Keratinocyte (primary cell): ENCODE measurements at regions not wholly inside any gene's neighbourhood (a gene's known extent, or its start where the extent isn't known, plus 50 kb on each side); places are given as distances from the start of the nearest gene placed in this dataset.

Experiments used
- DNase-seq: peaks from one replicate; pipeline ENCODE4 v3.0.0-alpha.2; 2011; ENCODE audit warnings: low read depth, missing footprints, low spot score
- FAIRE-seq: peaks from 2 replicates; lab custom pipeline; 2011; peaks lifted over from hg19 to GRCh38; lab: Jason Lieb, UNC
- H2AFZ ChIP-seq: 2 replicates; pipeline ENCODE4 v1.6.0; 2012; ENCODE audit warnings: low read length, control low read depth, inconsistent platforms; ENCODE audit not compliant: control insufficient read depth
- H3K27ac ChIP-seq: 2 replicates; pipeline ENCODE4 v1.5.1; 2011; ENCODE audit warnings: low read length; ENCODE audit not compliant: control insufficient read depth, insufficient read depth
- H3K27me3 ChIP-seq: 3 replicates; pipeline ENCODE4 v1.6.0; 2011; ENCODE audit warnings: low read length; ENCODE audit not compliant: control insufficient read depth, insufficient read depth; ENCODE audit errors: extremely low read depth
- H3K36me3 ChIP-seq, 2 experiments: 2 replicates in 1 of 2; 3 replicates in 1 of 2; pipeline ENCODE4 v1.5.1; 2011; ENCODE audit warnings: low read length in 2 of 2, mild to moderate bottlenecking in 1 of 2; ENCODE audit not compliant: control insufficient read depth in 2 of 2, insufficient read depth in 2 of 2; ENCODE audit errors: extremely low read depth in 1 of 2
- H3K4me1 ChIP-seq: 3 replicates; pipeline ENCODE4 v1.5.1; 2011; ENCODE audit warnings: low read length; ENCODE audit not compliant: control insufficient read depth, insufficient read depth; ENCODE audit errors: extremely low read depth
- H3K4me2 ChIP-seq: 3 replicates; pipeline ENCODE4 v1.6.0; 2011; ENCODE audit warnings: low read depth, low read length; ENCODE audit not compliant: control insufficient read depth, insufficient read depth; ENCODE audit errors: extremely low read depth
- H3K4me3 ChIP-seq, 3 experiments: fragments of 200-600 bp in 1 of 3; sonication (generic) in 1 of 3; 2 replicates in 2 of 3; 3 replicates in 1 of 3; pipeline ENCODE4 v1.5.1; 2011 to 2016; ENCODE audit warnings: low read length in 3 of 3, mild to moderate bottlenecking in 3 of 3, control low read depth in 2 of 3, inconsistent platforms in 1 of 3, low read depth in 1 of 3, mixed read lengths in 1 of 3, mixed run types in 1 of 3, moderate library complexity in 1 of 3; ENCODE audit not compliant: control insufficient read depth in 2 of 3, insufficient read depth in 2 of 3; ENCODE audit errors: extremely low read depth in 1 of 3
- H3K79me2 ChIP-seq: 2 replicates; pipeline ENCODE4 v1.6.0; 2012; ENCODE audit warnings: low read length; ENCODE audit not compliant: control insufficient read depth, insufficient read depth
- H3K9ac ChIP-seq: 3 replicates; pipeline ENCODE4 v1.6.0; 2011; ENCODE audit warnings: low read length; ENCODE audit not compliant: control insufficient read depth, insufficient read depth; ENCODE audit errors: extremely low read depth
- H3K9me1 ChIP-seq: 3 replicates; pipeline ENCODE4 v1.6.0; 2011; ENCODE audit warnings: low read length; ENCODE audit not compliant: control insufficient read depth, insufficient read depth; ENCODE audit errors: extremely low read depth
- H3K9me3 ChIP-seq: 2 replicates; pipeline ENCODE4 v1.5.1; 2012; ENCODE audit warnings: low read depth, low read length; ENCODE audit not compliant: control insufficient read depth
- H4K20me1 ChIP-seq: 3 replicates; pipeline ENCODE4 v1.6.0; 2011; ENCODE audit warnings: low read length; ENCODE audit not compliant: control insufficient read depth, insufficient read depth; ENCODE audit errors: extremely low read depth
- CTCF ChIP-seq, 3 experiments: IDR thresholded peaks in 1 of 3; conservative IDR thresholded peaks in 1 of 3; optimal IDR thresholded peaks in 1 of 3; 2 replicates in 2 of 3; 3 replicates in 1 of 3; pipeline versions ENCODE3 to v1.5.1; 2011; ENCODE audit warnings: low read length in 3 of 3, mild to moderate bottlenecking in 3 of 3, moderate library complexity in 2 of 3, control low read depth in 1 of 3, inconsistent platforms in 1 of 3; ENCODE audit not compliant: insufficient read depth in 2 of 3; ENCODE audit errors: extremely low read depth in 1 of 3
- EZH2 ChIP-seq: IDR thresholded peaks from one replicate; pipeline ENCODE4 v1.6.1; 2012; ENCODE audit warnings: inconsistent platforms, mild to moderate bottlenecking, low read length, moderate library complexity
- dilution Hi-C: fragments of 300-500 bp; cut with MboI; formaldehyde crosslinking; loops from one replicate; pipeline ENCODE4 v1.7.0; 2020; ENCODE audit warnings: low sequenced_read_pairs; ENCODE audit not compliant: extremely low pct_ligation_motif_present

GRCh38 chr12:58765653-58766512, 154.4 kb downstream of the LRIG3 start:
- no peak overlapping the region for H3K9ac ChIP-seq
- no peaks in the 10 kb centered on the region for H4K20me1 ChIP-seq
- H3K79me2 ChIP-seq = no peaks in the 10 kb centered on the region
- no peaks in the 10 kb centered on the region for H3K27me3 ChIP-seq
- no peak for TF ChIP-seq EZH2
- TF ChIP-seq CTCF (optimal IDR thresholded peaks at IDR 0.05 in 1 of 3, IDR thresholded peaks at IDR 0.05 in 1 of 3, conservative IDR thresholded peaks at IDR 0.05 in 1 of 3; ENCODE audit: extremely low read depth in 1 of 3, insufficient read depth in 2 of 3, low read length in 3 of 3) = no peak
- dilution Hi-C loops = no loop called here
- DNase-seq = no peak
- no peaks in the 10 kb centered on the region for H3K4me1 ChIP-seq
- no peaks in the 10 kb centered on the region for H3K9me1 ChIP-seq
- no peak overlapping the region for H3K4me3 ChIP-seq
- no peak overlapping the region for H2AFZ ChIP-seq
- no peak for FAIRE-seq
- no peak overlapping the region for H3K27ac ChIP-seq
- no peaks in the 10 kb centered on the region for H3K36me3 ChIP-seq
- no peaks in the 10 kb centered on the region for H3K9me3 ChIP-seq
- H3K4me2 ChIP-seq = no peak overlapping the region

- Histone ChIP-seq H3K9me3 (no peaks in the 10 kb centered on the region), H4K20me1 (no peaks in the 10 kb centered on the region), H2AFZ (no peak overlapping the region), H3K79me2 (no peaks in the 10 kb centered on the region), H3K9me1 (no peaks in the 10 kb centered on the region), H3K36me3 (no peaks in the 10 kb centered on the region), H3K27me3 (no peaks in the 10 kb centered on the region), H3K4me3 (no peak overlapping the region), H3K4me2 (no peak overlapping the region), H3K4me1 (no peaks in the 10 kb centered on the region), H3K27ac (no peak overlapping the region), H3K9ac (no peak overlapping the region)
- no peak for DNase-seq
- dilution Hi-C loops = no loop called here
- no peak for TF ChIP-seq CTCF (optimal IDR thresholded peaks at IDR 0.05 in 1 of 3, IDR thresholded peaks at IDR 0.05 in 1 of 3, conservative IDR thresholded peaks at IDR 0.05 in 1 of 3; ENCODE audit: extremely low read depth in 1 of 3, insufficient read depth in 2 of 3, low read length in 3 of 3)
- no peak for TF ChIP-seq EZH2
- no peak for FAIRE-seq
Observed at GRCh38 chr12:58766513-58766870, 153.8 kb downstream of the LRIG3 start.
